ENCODE measurements at regions not wholly inside any gene's neighbourhood (a gene's known extent, or its start where the extent isn't known, plus 50 kb on each side); places are given as distances from the start of the nearest gene placed in this dataset.

DNA sequence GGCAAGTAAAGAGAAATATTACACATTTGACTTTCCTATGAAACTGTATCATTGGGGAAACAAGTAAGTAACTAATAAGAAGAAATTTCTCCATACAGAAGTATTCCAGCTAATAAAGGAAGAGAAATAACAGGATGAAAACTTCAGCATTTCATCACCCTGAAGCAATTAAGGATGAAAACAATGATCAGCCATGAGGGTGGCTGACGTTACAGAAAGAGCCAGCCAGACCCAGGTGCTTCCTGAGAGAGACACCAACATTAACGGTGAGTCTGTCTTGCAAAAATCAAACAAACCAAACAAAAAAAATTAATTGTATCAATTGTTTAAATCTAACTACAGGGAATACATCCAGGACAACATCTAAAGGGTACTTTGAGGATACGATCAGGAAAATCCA, 190.0 kb downstream of the ARRDC4 start:
- Histone ChIP-seq H3K27ac (ENCODE audit: low read depth in 2 of 2, low read length in 1 of 2) (no peak overlapping the region), H3K36me3 (ENCODE audit: control insufficient read depth in 2 of 2, insufficient read depth in 2 of 2, low read length in 1 of 2) (no peaks in the 10 kb centered on the region), H3K4me1 (ENCODE audit: control insufficient read depth in 2 of 2, insufficient read depth in 2 of 2, low read length in 1 of 2) (no peaks in the 10 kb centered on the region), H3K4me3 (ENCODE audit: low read depth in 1 of 2, low read length in 2 of 2) (no peak overlapping the region), H3K27me3 (ENCODE audit: control insufficient read depth in 1 of 2, insufficient read depth in 2 of 2, low read length in 2 of 2) (no peaks in the 10 kb centered on the region), H3K9me3 (ENCODE audit: control insufficient read depth in 2 of 2, insufficient read depth in 1 of 2, low read depth in 1 of 2, low read length in 1 of 2) (no peaks in the 10 kb centered on the region)
- 35 to 52% methylated on average over 3 of the region's 3 CpGs for WGBS, 2 donors

DNA sequence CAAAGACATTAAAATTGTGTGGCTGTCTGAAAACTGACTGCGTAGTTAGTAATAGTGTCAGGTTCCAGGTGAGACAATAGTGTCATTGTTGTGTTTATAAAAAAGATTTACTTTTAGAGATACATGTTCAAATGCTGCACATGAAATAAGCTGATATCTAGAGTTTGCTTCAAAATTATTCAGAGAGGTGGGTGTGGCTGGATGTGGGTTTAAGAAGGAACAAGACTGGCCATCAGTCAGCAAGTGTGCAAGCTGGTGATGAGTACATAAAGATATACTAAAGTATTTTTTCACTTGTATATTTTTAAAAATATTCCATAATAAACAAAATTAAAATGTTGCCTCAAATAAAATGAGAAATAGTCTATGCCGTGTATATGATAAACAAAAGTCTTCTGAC, 190.6 kb downstream of the ARRDC4 start:
- Histone ChIP-seq H3K4me3 (ENCODE audit: low read depth in 1 of 2, low read length in 2 of 2) (no peak overlapping the region), H3K27me3 (ENCODE audit: control insufficient read depth in 1 of 2, insufficient read depth in 2 of 2, low read length in 2 of 2) (no peaks in the 10 kb centered on the region), H3K9me3 (ENCODE audit: control insufficient read depth in 2 of 2, insufficient read depth in 1 of 2, low read depth in 1 of 2, low read length in 1 of 2) (no peaks in the 10 kb centered on the region), H3K36me3 (ENCODE audit: control insufficient read depth in 2 of 2, insufficient read depth in 2 of 2, low read length in 1 of 2) (no peaks in the 10 kb centered on the region), H3K27ac (ENCODE audit: low read depth in 2 of 2, low read length in 1 of 2) (no peak overlapping the region), H3K4me1 (ENCODE audit: control insufficient read depth in 2 of 2, insufficient read depth in 2 of 2, low read length in 1 of 2) (no peaks in the 10 kb centered on the region)
- WGBS, 2 donors: 77 to 88% methylated on average over 2 of the region's 2 CpGs

DNA sequence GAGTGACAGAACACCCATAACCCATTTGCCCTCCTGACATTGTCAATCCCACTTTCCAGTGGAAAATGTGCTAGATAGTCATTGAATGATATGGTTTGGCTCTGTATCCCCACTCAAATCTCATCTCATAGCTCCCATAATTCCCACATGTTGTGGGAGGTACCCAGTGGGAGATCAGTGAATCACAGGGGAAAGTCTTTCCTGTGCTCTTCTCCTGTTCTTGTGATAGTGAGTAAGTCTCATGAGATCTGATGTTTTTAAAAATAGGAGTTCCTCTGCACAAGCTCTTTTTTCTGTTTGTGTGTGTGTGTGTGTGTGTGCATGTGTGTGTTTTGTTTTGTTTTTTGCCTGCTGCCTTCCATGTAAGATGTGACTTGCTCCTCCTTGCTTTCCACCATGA, 191.7 kb downstream of the ARRDC4 start:
- Histone ChIP-seq H3K27me3 (ENCODE audit: control insufficient read depth in 1 of 2, insufficient read depth in 2 of 2, low read length in 2 of 2) (no peaks in the 10 kb centered on the region), H3K27ac (ENCODE audit: low read depth in 2 of 2, low read length in 1 of 2) (no peak overlapping the region), H3K36me3 (ENCODE audit: control insufficient read depth in 2 of 2, insufficient read depth in 2 of 2, low read length in 1 of 2) (no peaks in the 10 kb centered on the region), H3K9me3 (ENCODE audit: control insufficient read depth in 2 of 2, insufficient read depth in 1 of 2, low read depth in 1 of 2, low read length in 1 of 2) (no peaks in the 10 kb centered on the region), H3K4me1 (ENCODE audit: control insufficient read depth in 2 of 2, insufficient read depth in 2 of 2, low read length in 1 of 2) (no peaks in the 10 kb centered on the region), H3K4me3 (ENCODE audit: low read depth in 1 of 2, low read length in 2 of 2) (no peak overlapping the region)

DNA sequence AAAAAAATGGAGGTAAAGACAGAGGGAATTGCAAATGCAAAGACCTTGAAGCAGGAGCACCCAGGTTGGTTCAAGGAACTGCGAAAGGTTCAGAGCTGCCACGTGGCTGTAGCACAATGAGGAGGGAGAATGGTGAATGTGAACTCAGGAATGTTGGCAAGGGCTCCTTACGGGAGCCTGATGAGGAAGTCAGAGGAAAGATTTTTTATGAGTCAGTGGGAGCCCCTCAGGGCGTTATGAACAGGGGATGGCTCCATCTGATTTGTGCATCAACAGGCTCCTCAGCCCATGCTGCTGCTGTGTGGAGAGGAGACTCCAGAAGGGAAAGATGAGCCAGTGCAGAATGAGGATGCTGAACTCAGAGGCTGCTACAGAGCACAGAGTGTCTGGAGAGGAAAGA, 194.4 kb downstream of the ARRDC4 start:
- 29 to 41% methylated on average over 4 of the region's 4 CpGs for WGBS, 2 donors

DNA sequence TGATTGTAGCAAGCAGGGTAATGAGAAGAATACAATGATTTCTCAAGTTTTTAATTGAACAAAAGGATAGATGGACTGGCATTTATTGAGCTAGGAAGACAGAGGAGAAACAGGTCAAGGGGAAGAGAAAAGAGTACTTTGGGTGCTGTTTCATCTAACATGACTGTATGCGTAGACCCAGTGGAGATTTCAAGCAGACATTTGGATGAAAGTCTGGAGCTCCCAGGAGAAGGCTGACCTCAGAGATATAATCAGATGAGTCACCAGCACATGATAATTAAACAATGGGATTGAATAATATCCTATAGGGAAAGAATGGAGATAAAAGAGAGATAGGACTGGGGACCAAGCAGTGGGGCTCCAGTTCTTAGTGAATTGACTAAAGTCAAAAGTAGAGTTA, 194.9 kb downstream of the ARRDC4 start:
- no peak overlapping the region for H3K4me3 ChIP-seq (ENCODE audit: low read depth in 1 of 2, low read length in 2 of 2)
- no peak overlapping the region for H3K27ac ChIP-seq (ENCODE audit: low read depth in 2 of 2, low read length in 1 of 2)
- H3K27me3 ChIP-seq (ENCODE audit: control insufficient read depth in 1 of 2, insufficient read depth in 2 of 2, low read length in 2 of 2): peaks cover 0 to 4% of the 10 kb centered on the region in 2 donors
- H3K36me3 ChIP-seq (ENCODE audit: control insufficient read depth in 2 of 2, insufficient read depth in 2 of 2, low read length in 1 of 2): no peaks in the 10 kb centered on the region
- no peaks in the 10 kb centered on the region for H3K9me3 ChIP-seq (ENCODE audit: control insufficient read depth in 2 of 2, insufficient read depth in 1 of 2, low read depth in 1 of 2, low read length in 1 of 2)
- 90 to 91% methylated on average over 1 of the region's 1 CpG for WGBS, 2 donors
- no peaks in the 10 kb centered on the region for H3K4me1 ChIP-seq (ENCODE audit: control insufficient read depth in 2 of 2, insufficient read depth in 2 of 2, low read length in 1 of 2)

More for the DNA sequence above, 194.4 kb downstream of the ARRDC4 start:
- Histone ChIP-seq H3K27me3 (ENCODE audit: control insufficient read depth in 1 of 2, insufficient read depth in 2 of 2, low read length in 2 of 2) (no peaks in the 10 kb centered on the region), H3K9me3 (ENCODE audit: control insufficient read depth in 2 of 2, insufficient read depth in 1 of 2, low read depth in 1 of 2, low read length in 1 of 2) (no peaks in the 10 kb centered on the region), H3K4me1 (ENCODE audit: control insufficient read depth in 2 of 2, insufficient read depth in 2 of 2, low read length in 1 of 2) (no peaks in the 10 kb centered on the region), H3K36me3 (ENCODE audit: control insufficient read depth in 2 of 2, insufficient read depth in 2 of 2, low read length in 1 of 2) (no peaks in the 10 kb centered on the region), H3K4me3 (ENCODE audit: low read depth in 1 of 2, low read length in 2 of 2) (no peak overlapping the region), H3K27ac (ENCODE audit: low read depth in 2 of 2, low read length in 1 of 2) (no peak overlapping the region)

DNA sequence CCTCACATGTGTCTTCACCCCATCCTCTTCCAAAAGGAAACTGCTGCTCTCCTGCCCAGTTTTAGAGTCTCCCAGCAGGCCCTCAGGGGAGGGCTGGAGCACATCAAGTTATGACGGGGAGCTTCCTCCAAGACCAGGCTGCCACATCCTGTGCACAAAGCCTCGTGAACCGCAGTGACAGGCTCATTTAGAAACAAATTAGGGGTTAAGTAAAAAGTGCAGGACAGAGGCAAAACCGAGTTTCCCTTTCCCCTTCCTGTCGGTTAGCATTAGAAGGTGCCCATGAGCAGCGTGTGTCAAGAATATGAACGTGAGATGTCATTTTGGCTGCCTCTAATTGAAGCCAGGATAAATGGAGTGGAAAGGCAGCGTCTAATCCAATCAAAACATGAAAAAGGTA, 199.7 kb downstream of the ARRDC4 start:
- H3K36me3 ChIP-seq (ENCODE audit: control insufficient read depth in 2 of 2, insufficient read depth in 2 of 2, low read length in 1 of 2): no peaks in the 10 kb centered on the region
- 38 to 45% methylated on average over 8 of the region's 8 CpGs for WGBS, 2 donors
- H3K9me3 ChIP-seq (ENCODE audit: control insufficient read depth in 2 of 2, insufficient read depth in 1 of 2, low read depth in 1 of 2, low read length in 1 of 2): no peaks in the 10 kb centered on the region
- H3K4me3 ChIP-seq (ENCODE audit: low read depth in 1 of 2, low read length in 2 of 2): no peak overlapping the region
- H3K27me3 ChIP-seq (ENCODE audit: control insufficient read depth in 1 of 2, insufficient read depth in 2 of 2, low read length in 2 of 2): peaks cover 0 to 4% of the 10 kb centered on the region in 2 donors
- no peaks in the 10 kb centered on the region for H3K4me1 ChIP-seq (ENCODE audit: control insufficient read depth in 2 of 2, insufficient read depth in 2 of 2, low read length in 1 of 2)
- H3K27ac ChIP-seq (ENCODE audit: low read depth in 2 of 2, low read length in 1 of 2): no peak overlapping the region

DNA sequence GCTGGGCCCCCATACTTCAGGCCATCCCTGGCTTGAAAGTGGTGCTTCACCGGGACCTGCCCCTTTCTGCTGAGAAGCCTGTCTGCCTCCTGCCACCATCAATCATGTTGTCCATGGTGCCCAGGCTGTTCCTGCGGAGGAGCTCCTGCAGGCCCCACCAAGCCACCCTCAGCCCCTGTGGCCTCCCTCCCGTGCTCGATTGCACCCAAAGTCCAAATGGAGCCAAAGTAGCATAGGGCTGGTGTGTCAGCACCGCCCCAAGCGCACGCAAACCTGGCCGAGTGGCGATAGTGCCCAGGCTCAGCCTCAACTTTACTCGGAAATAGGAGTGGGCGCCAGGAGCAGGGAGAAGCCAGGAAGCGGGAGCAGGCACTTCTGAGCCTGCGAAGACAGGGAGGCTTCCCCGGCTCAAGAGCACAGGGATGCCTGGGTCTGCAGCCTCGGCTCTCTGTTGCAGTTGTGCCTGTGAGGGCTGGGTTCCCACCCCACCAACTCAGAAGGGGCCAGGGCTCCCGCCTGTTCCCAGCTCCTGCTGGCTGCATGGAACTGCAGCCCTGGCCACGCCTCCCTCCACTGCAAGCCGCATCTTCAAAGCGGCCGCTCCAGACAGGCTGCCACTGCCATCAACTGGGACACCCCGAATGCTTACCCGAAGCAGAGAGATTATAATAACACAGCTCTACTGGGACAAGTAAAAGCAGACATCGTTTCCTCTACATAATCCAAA, 203.0 kb downstream of the ARRDC4 start:
- Histone ChIP-seq H3K27ac (ENCODE audit: low read depth in 2 of 2, low read length in 1 of 2) (no peak overlapping the region), H3K4me1 (ENCODE audit: control insufficient read depth in 2 of 2, insufficient read depth in 2 of 2, low read length in 1 of 2) (no peaks in the 10 kb centered on the region), H3K36me3 (ENCODE audit: control insufficient read depth in 2 of 2, insufficient read depth in 2 of 2, low read length in 1 of 2) (no peaks in the 10 kb centered on the region), H3K4me3 (ENCODE audit: low read depth in 1 of 2, low read length in 2 of 2) (no peak overlapping the region), H3K9me3 (ENCODE audit: control insufficient read depth in 2 of 2, insufficient read depth in 1 of 2, low read depth in 1 of 2, low read length in 1 of 2) (no peaks in the 10 kb centered on the region), H3K27me3 (ENCODE audit: control insufficient read depth in 1 of 2, insufficient read depth in 2 of 2, low read length in 2 of 2) (peaks cover 0 to 4% of the 10 kb centered on the region in 2 donors)
- 82 to 88% methylated on average over 23 of the region's 23 CpGs for WGBS, 2 donors

DNA sequence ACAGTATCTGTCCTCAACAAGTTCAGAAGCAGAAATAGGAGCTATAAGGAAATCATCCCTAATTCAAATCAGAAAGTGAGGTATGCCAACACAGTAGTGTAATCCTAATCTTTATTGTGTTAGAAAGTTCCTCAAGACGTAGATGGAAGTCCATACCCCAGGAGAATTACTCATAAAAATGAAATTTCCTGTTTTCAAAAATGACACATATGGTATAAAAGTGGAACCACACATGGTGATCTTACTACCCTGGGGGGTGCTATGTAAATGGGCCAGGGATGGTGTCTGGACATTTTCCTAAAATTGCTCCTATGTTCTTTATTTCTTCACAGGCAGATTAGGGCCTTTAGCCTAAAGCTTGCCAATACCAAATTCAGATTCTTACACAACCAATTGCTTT, 204.1 kb downstream of the ARRDC4 start:
- Histone ChIP-seq H3K9me3 (ENCODE audit: control insufficient read depth in 2 of 2, insufficient read depth in 1 of 2, low read depth in 1 of 2, low read length in 1 of 2) (no peaks in the 10 kb centered on the region), H3K36me3 (ENCODE audit: control insufficient read depth in 2 of 2, insufficient read depth in 2 of 2, low read length in 1 of 2) (no peaks in the 10 kb centered on the region), H3K27me3 (ENCODE audit: control insufficient read depth in 1 of 2, insufficient read depth in 2 of 2, low read length in 2 of 2) (peaks cover 0 to 4% of the 10 kb centered on the region in 2 donors), H3K4me1 (ENCODE audit: control insufficient read depth in 2 of 2, insufficient read depth in 2 of 2, low read length in 1 of 2) (no peaks in the 10 kb centered on the region), H3K4me3 (ENCODE audit: low read depth in 1 of 2, low read length in 2 of 2) (no peak overlapping the region), H3K27ac (ENCODE audit: low read depth in 2 of 2, low read length in 1 of 2) (no peak overlapping the region)
- 56 to 58% methylated on average over 1 of the region's 1 CpG for WGBS, 2 donors

DNA sequence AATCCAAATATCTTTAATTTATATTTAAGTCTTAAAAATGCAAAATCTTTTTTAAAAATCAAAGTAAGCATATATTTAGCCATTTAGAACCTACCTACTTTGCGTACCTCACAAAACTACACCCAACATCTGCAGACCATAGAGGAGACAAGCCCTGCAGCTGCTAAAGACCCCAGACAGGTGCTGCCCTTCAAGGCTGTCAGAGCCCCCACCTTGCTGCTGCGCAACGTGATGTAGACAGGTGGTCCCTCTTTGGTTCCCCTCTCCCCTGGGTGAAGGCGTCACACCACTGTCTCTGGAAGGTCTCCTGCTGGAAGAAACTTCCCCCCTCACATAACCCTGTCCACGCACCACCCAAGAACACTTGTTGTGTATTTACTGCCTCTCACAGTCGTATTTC, 204.5 kb downstream of the ARRDC4 start:
- H3K4me3 ChIP-seq (ENCODE audit: low read depth in 1 of 2, low read length in 2 of 2): no peak overlapping the region
- no peaks in the 10 kb centered on the region for H3K4me1 ChIP-seq (ENCODE audit: control insufficient read depth in 2 of 2, insufficient read depth in 2 of 2, low read length in 1 of 2)
- H3K27me3 ChIP-seq (ENCODE audit: control insufficient read depth in 1 of 2, insufficient read depth in 2 of 2, low read length in 2 of 2): peaks cover 0 to 4% of the 10 kb centered on the region in 2 donors
- no peak overlapping the region for H3K27ac ChIP-seq (ENCODE audit: low read depth in 2 of 2, low read length in 1 of 2)
- H3K36me3 ChIP-seq (ENCODE audit: control insufficient read depth in 2 of 2, insufficient read depth in 2 of 2, low read length in 1 of 2): no peaks in the 10 kb centered on the region
- no peaks in the 10 kb centered on the region for H3K9me3 ChIP-seq (ENCODE audit: control insufficient read depth in 2 of 2, insufficient read depth in 1 of 2, low read depth in 1 of 2, low read length in 1 of 2)
- 80 to 89% methylated on average over 6 of the region's 6 CpGs for WGBS, 2 donors

DNA sequence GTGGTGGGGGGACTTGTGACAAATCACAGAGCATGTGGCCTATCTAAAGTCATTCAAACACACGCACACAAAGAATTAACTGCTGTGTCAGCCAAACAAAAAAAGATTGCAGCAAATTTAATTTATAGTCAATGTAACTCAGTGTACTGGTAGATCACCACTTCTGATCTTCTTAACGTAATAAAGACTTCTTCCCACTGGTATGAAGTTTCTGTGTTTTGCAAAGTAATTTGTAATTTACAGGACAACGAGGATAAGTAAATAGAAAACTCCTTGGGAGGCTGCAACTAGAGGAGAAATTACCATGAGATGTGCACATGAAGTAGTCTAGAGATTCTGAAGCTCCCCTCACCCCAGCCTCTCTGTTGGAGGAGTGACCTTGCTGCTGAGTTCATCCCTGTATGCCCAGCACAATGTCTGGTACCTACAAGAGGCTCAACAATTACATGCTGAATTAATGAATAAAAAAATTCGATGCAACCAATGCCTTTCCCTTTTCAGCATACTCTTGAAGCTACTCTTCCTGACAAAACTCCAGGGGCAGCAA, 207.3 kb downstream of the ARRDC4 start:
- Histone ChIP-seq H3K27ac (ENCODE audit: low read depth in 2 of 2, low read length in 1 of 2) (no peak overlapping the region), H3K36me3 (ENCODE audit: control insufficient read depth in 2 of 2, insufficient read depth in 2 of 2, low read length in 1 of 2) (no peaks in the 10 kb centered on the region), H3K9me3 (ENCODE audit: control insufficient read depth in 2 of 2, insufficient read depth in 1 of 2, low read depth in 1 of 2, low read length in 1 of 2) (no peaks in the 10 kb centered on the region), H3K27me3 (ENCODE audit: control insufficient read depth in 1 of 2, insufficient read depth in 2 of 2, low read length in 2 of 2) (no peaks in the 10 kb centered on the region), H3K4me3 (ENCODE audit: low read depth in 1 of 2, low read length in 2 of 2) (no peak overlapping the region), H3K4me1 (ENCODE audit: control insufficient read depth in 2 of 2, insufficient read depth in 2 of 2, low read length in 1 of 2) (no peaks in the 10 kb centered on the region)
- 66 to 71% methylated on average over 4 of the region's 4 CpGs for WGBS, 2 donors
